SK-N-SH treated with all-trans-retinoic acid at 6 μM for 48 hours (cell line): ENCODE measurements at regions not wholly inside any gene's neighbourhood (a gene's known extent, or its start where the extent isn't known, plus 50 kb on each side); places are given as distances from the start of the nearest gene placed in this dataset.

Source experiments
- ZFP3 ChIP-seq: fragments of 250-450 bp; sonication (Bioruptor Pico); IDR thresholded peaks from 2 replicates; pipeline ENCODE4 v1.5.0; 2020; ENCODE audit warnings: mild to moderate bottlenecking, moderate library complexity
- TF ChIP-seq, protein P1 (sequence below): fragments of 250-450 bp; sonication (Bioruptor Pico); IDR thresholded peaks from 2 replicates; pipeline ENCODE4 v1.5.0; 2020; ENCODE audit warnings: mild to moderate bottlenecking, moderate library complexity
- TF ChIP-seq, protein P2 (sequence below): fragments of 250-450 bp; sonication (Bioruptor Pico); IDR thresholded peaks from 2 replicates; pipeline ENCODE4 v1.8.0; 2020; ENCODE audit warnings: mild to moderate bottlenecking, moderate library complexity, borderline replicate concordance
- TF ChIP-seq, protein P3 (sequence below): fragments of 250-450 bp; sonication (Bioruptor Pico); IDR thresholded peaks from 2 replicates; pipeline ENCODE4 v1.8.0; 2021; ENCODE audit warnings: low read depth, mild to moderate bottlenecking, moderate library complexity, borderline replicate concordance

DNA sequence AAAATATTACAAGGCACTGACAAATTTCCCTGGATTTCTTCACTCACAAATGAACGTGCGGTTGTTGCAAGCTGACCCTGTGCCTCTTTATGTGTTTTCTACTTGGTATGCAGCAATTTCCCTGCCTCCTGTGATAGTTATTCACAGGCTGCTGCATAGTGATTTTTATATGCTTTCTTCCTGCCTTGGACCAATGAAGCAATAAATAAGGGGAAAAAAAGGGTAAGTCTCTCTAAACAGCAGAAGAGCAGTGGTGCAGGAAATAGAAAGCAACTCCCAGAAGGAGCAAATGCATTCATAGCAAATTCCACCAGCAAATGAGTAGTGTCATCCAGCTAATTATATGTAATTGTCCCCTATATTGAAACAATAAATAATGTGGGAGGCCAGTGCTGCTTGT, 737.9 kb downstream of the GALC start:
- TF ChIP-seq, protein P1, sequence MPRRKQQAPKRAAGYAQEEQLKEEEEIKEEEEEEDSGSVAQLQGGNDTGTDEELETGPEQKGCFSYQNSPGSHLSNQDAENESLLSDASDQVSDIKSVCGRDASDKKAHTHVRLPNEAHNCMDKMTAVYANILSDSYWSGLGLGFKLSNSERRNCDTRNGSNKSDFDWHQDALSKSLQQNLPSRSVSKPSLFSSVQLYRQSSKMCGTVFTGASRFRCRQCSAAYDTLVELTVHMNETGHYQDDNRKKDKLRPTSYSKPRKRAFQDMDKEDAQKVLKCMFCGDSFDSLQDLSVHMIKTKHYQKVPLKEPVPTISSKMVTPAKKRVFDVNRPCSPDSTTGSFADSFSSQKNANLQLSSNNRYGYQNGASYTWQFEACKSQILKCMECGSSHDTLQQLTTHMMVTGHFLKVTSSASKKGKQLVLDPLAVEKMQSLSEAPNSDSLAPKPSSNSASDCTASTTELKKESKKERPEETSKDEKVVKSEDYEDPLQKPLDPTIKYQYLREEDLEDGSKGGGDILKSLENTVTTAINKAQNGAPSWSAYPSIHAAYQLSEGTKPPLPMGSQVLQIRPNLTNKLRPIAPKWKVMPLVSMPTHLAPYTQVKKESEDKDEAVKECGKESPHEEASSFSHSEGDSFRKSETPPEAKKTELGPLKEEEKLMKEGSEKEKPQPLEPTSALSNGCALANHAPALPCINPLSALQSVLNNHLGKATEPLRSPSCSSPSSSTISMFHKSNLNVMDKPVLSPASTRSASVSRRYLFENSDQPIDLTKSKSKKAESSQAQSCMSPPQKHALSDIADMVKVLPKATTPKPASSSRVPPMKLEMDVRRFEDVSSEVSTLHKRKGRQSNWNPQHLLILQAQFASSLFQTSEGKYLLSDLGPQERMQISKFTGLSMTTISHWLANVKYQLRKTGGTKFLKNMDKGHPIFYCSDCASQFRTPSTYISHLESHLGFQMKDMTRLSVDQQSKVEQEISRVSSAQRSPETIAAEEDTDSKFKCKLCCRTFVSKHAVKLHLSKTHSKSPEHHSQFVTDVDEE = no peak
- no peak for TF ChIP-seq ZFP3 (CRISPR knock-in tag)
- TF ChIP-seq, protein P2, sequence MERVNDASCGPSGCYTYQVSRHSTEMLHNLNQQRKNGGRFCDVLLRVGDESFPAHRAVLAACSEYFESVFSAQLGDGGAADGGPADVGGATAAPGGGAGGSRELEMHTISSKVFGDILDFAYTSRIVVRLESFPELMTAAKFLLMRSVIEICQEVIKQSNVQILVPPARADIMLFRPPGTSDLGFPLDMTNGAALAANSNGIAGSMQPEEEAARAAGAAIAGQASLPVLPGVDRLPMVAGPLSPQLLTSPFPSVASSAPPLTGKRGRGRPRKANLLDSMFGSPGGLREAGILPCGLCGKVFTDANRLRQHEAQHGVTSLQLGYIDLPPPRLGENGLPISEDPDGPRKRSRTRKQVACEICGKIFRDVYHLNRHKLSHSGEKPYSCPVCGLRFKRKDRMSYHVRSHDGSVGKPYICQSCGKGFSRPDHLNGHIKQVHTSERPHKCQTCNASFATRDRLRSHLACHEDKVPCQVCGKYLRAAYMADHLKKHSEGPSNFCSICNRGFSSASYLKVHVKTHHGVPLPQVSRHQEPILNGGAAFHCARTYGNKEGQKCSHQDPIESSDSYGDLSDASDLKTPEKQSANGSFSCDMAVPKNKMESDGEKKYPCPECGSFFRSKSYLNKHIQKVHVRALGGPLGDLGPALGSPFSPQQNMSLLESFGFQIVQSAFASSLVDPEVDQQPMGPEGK (CRISPR knock-in tag) = no peak
- TF ChIP-seq, protein P3, sequence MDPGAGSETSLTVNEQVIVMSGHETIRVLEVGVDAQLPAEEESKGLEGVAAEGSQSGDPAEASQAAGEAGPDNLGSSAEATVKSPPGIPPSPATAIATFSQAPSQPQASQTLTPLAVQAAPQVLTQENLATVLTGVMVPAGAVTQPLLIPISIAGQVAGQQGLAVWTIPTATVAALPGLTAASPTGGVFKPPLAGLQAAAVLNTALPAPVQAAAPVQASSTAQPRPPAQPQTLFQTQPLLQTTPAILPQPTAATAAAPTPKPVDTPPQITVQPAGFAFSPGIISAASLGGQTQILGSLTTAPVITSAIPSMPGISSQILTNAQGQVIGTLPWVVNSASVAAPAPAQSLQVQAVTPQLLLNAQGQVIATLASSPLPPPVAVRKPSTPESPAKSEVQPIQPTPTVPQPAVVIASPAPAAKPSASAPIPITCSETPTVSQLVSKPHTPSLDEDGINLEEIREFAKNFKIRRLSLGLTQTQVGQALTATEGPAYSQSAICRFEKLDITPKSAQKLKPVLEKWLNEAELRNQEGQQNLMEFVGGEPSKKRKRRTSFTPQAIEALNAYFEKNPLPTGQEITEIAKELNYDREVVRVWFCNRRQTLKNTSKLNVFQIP (CRISPR knock-in tag) = no peak
